ENCODE measurements at regions not wholly inside any gene's neighbourhood (a gene's known extent, or its start where the extent isn't known, plus 50 kb on each side); places are given as distances from the start of the nearest gene placed in this dataset.
A peak's percentile ranks its signal among the peaks of the same experiment; 100 is the strongest.

- no peaks in the 10 kb centered on the region for H4K20me1 ChIP-seq
- no peak for TF ChIP-seq Cebpa-rat (IDR thresholded peaks at IDR 0.05)
- peaks cover 0 to 2% (median 0%) of the 10 kb centered on the region in 10 experiments; a peak in 3 of 20 replicates for H3K4me1 ChIP-seq
- no peaks in the 10 kb centered on the region for H3K9me3 ChIP-seq (replicated peaks in 1 of 11)
- no peak overlapping the region for H3K9ac ChIP-seq
- H3K4me2 ChIP-seq, result no peak overlapping the region
- no peaks in the 10 kb centered on the region for H3K27me3 ChIP-seq
- H3K27ac ChIP-seq, result no peak overlapping the region
- no peaks in the 10 kb centered on the region for H3K36me3 ChIP-seq
- H3K4me3 ChIP-seq, result no peak overlapping the region
These were observed 247.8 kb upstream of the NR4A3 start for GRCh38 chr9:99573886-99574285.

- no peaks in the 10 kb centered on the region for H4K20me1 ChIP-seq
- H3K9ac ChIP-seq, result no peak overlapping the region
- H3K27me3 ChIP-seq, result no peaks in the 10 kb centered on the region
- H3K4me2 ChIP-seq, result no peak overlapping the region
- no peak for TF ChIP-seq Cebpa-rat (IDR thresholded peaks at IDR 0.05)
- H3K9me3 ChIP-seq (replicated peaks in 1 of 11), result peaks cover 0 to 6% (median 0%) of the 10 kb centered on the region in 11 experiments; a peak in 1 of 22 replicates
- H3K27ac ChIP-seq, result no peak overlapping the region
- H3K4me1 ChIP-seq, result peaks cover 0 to 24% (median 17%) of the 10 kb centered on the region in 10 experiments; a peak in 14 of 20 replicates
- no peaks in the 10 kb centered on the region for H3K36me3 ChIP-seq
- no peak overlapping the region for H3K4me3 ChIP-seq
These were observed 245.7 kb upstream of the NR4A3 start for GRCh38 chr9:99576002-99576401.

- H3K9ac ChIP-seq, result no peak overlapping the region
- H4K20me1 ChIP-seq, result no peaks in the 10 kb centered on the region
- peaks cover under 1 to 32% (median 24%) of the 10 kb centered on the region in 10 experiments for H3K4me1 ChIP-seq
- H3K27me3 ChIP-seq, result no peaks in the 10 kb centered on the region
- H3K9me3 ChIP-seq (replicated peaks in 1 of 11), result peaks cover 0 to 6% (median 0%) of the 10 kb centered on the region in 11 experiments; a peak in 1 of 22 replicates
- H3K4me3 ChIP-seq, result no peak overlapping the region
- no peak overlapping the region for H3K27ac ChIP-seq
- H3K36me3 ChIP-seq, result no peaks in the 10 kb centered on the region
- H3K4me2 ChIP-seq, result no peak overlapping the region
- TF ChIP-seq Cebpa-rat (IDR thresholded peaks at IDR 0.05), result no peak
These were observed 244.8 kb upstream of the NR4A3 start for GRCh38 chr9:99576876-99577275.

- Histone ChIP-seq H3K4me3 (no peak overlapping the region), H4K20me1 (no peaks in the 10 kb centered on the region), H3K4me2 (no peak overlapping the region), H3K9ac (no peak overlapping the region), H3K4me1 (peaks cover 6 to 37% (median 29%) of the 10 kb centered on the region in 10 experiments), H3K9me3 (replicated peaks in 1 of 11) (peaks cover 0 to 6% (median 0%) of the 10 kb centered on the region in 11 experiments; a peak in 1 of 22 replicates), H3K27ac (no peak overlapping the region), H3K36me3 (no peaks in the 10 kb centered on the region), H3K27me3 (no peaks in the 10 kb centered on the region)
- no peak for TF ChIP-seq Cebpa-rat (IDR thresholded peaks at IDR 0.05)
These were observed 244.3 kb upstream of the NR4A3 start for GRCh38 chr9:99577351-99577750.

- Histone ChIP-seq H3K4me2 (no peak overlapping the region), H3K9ac (no peak overlapping the region)
- TF ChIP-seq Cebpa-rat (IDR thresholded peaks at IDR 0.05), result no peak
These were observed 243.0 kb upstream of the NR4A3 start for GRCh38 chr9:99578666-99579065.

DNA sequence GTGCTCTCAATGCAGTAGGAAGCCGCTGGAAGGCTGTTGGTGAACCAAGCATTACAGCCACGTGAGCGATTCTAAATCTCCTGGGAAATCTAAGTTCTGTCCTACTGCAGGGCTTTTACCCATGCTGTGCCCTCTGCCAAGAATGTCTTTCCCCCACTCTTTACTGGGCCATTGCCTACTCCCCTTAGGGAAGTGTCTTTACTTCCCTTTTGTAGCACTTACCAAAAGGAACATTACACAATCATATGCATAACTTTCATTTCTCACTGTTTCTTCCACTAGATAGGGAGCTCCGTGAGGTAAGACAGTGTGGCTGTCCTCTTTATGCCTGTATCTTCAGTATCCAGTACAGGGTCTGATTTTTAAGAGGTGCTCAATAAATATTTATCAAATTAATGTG, 241.7 kb upstream of the NR4A3 start:
- Histone ChIP-seq H3K9me3 (replicated peaks in 1 of 11) (peaks cover 0 to 17% (median 0%) of the 10 kb centered on the region in 11 experiments; a peak in 2 of 22 replicates), H3K4me3 (no peak overlapping the region), H3K4me2 (peak overlapping the region in 9 of 11 experiments; percentile 21 to 78 (median 42); a peak in 16 of 22 replicates), H3K27ac (peak overlapping the region in 8 of 11 experiments; percentile 23 to 58 (median 46); a peak in 14 of 22 replicates), H3K36me3 (no peaks in the 10 kb centered on the region), H3K9ac (no peak overlapping the region), H4K20me1 (no peaks in the 10 kb centered on the region), H3K27me3 (no peaks in the 10 kb centered on the region), H3K4me1 (peaks cover 15 to 46% (median 37%) of the 10 kb centered on the region in 10 experiments)
- peak in 10 of 11 experiments; percentile 46 to 88 (median 64); a peak in 14 of 22 replicates for TF ChIP-seq Cebpa-rat (IDR thresholded peaks at IDR 0.05)

More at GRCh38 chr9:99578666-99579065, 243.0 kb upstream of the NR4A3 start:
- peaks cover 15 to 46% (median 37%) of the 10 kb centered on the region in 10 experiments for H3K4me1 ChIP-seq
- peaks cover 0 to 9% (median 0%) of the 10 kb centered on the region in 11 experiments; a peak in 2 of 22 replicates for H3K9me3 ChIP-seq (replicated peaks in 1 of 11)
- no peaks in the 10 kb centered on the region for H3K27me3 ChIP-seq
- H3K4me3 ChIP-seq, result no peak overlapping the region
- H4K20me1 ChIP-seq, result no peaks in the 10 kb centered on the region
- 0 out of 22 replicates have a peak overlapping the region, but pooled peaks of 2 of the 11 experiments have one; percentile 11 to 39 for H3K27ac ChIP-seq
- H3K36me3 ChIP-seq, result no peaks in the 10 kb centered on the region

- no peak overlapping the region for H3K9ac ChIP-seq
- H3K4me2 ChIP-seq, result peak overlapping the region; percentile 42 to 78 (median 63)
- no peak overlapping the region for H3K27ac ChIP-seq
- no peaks in the 10 kb centered on the region for H3K27me3 ChIP-seq
- no peak overlapping the region for H3K4me3 ChIP-seq
- H3K4me1 ChIP-seq, result peaks cover 15 to 46% (median 37%) of the 10 kb centered on the region in 10 experiments
- H3K9me3 ChIP-seq (replicated peaks in 1 of 11), result peaks cover 0 to 17% (median 0%) of the 10 kb centered on the region in 11 experiments; a peak in 2 of 22 replicates
- H3K36me3 ChIP-seq, result no peaks in the 10 kb centered on the region
- no peaks in the 10 kb centered on the region for H4K20me1 ChIP-seq
- TF ChIP-seq Cebpa-rat (IDR thresholded peaks at IDR 0.05), result no peak
These were observed 238.9 kb upstream of the NR4A3 start for GRCh38 chr9:99582814-99583213.

- Histone ChIP-seq H3K36me3 (no peaks in the 10 kb centered on the region), H3K27ac (no peak overlapping the region), H3K4me1 (peaks cover 9 to 38% (median 12%) of the 10 kb centered on the region in 10 experiments), H3K27me3 (no peaks in the 10 kb centered on the region), H4K20me1 (no peaks in the 10 kb centered on the region), H3K9me3 (replicated peaks in 1 of 11) (peaks cover 6 to 19% (median 10%) of the 10 kb centered on the region in 11 experiments; a peak in 16 of 22 replicates), H3K9ac (no peak overlapping the region), H3K4me2 (no peak overlapping the region), H3K4me3 (no peak overlapping the region)
- TF ChIP-seq Cebpa-rat (IDR thresholded peaks at IDR 0.05), result no peak
These were observed 233.4 kb upstream of the NR4A3 start for GRCh38 chr9:99588299-99588698.

GRCh38 chr9:99588747-99589146, 232.9 kb upstream of the NR4A3 start:
- H3K9me3 ChIP-seq (replicated peaks in 1 of 11), result peaks cover 6 to 17% (median 10%) of the 10 kb centered on the region in 11 experiments; a peak in 16 of 22 replicates
- no peak for TF ChIP-seq Cebpa-rat (IDR thresholded peaks at IDR 0.05)
- no peak overlapping the region for H3K4me3 ChIP-seq
- no peak overlapping the region for H3K4me2 ChIP-seq
- no peak overlapping the region for H3K9ac ChIP-seq
- H3K27ac ChIP-seq, result no peak overlapping the region
- peaks cover 8 to 42% (median 14%) of the 10 kb centered on the region in 10 experiments for H3K4me1 ChIP-seq
- H3K27me3 ChIP-seq, result no peaks in the 10 kb centered on the region
- H3K36me3 ChIP-seq, result no peaks in the 10 kb centered on the region
- no peaks in the 10 kb centered on the region for H4K20me1 ChIP-seq
